ENCODE measurements at regions not wholly inside any gene's neighbourhood (a gene's known extent, or its start where the extent isn't known, plus 50 kb on each side); places are given as distances from the start of the nearest gene placed in this dataset.
"Not testable (repeated sequence)": the region's sequence is repeated elsewhere in the genome, so short reads cannot be mapped to it uniquely, and the experiment has no call there.

GRCh38 chrX:83749736-83750135 is 111.2 kb upstream of the CYLC1 start:
- DNase-seq (ENCODE audit: low spot score in 2 of 2); FAIRE-seq: not testable (repeated sequence)

- DNase-seq (ENCODE audit: low spot score in 2 of 2); FAIRE-seq: not testable (repeated sequence)
Measured at GRCh38 chrX:83750451-83750850, 110.5 kb upstream of the CYLC1 start.

DNA sequence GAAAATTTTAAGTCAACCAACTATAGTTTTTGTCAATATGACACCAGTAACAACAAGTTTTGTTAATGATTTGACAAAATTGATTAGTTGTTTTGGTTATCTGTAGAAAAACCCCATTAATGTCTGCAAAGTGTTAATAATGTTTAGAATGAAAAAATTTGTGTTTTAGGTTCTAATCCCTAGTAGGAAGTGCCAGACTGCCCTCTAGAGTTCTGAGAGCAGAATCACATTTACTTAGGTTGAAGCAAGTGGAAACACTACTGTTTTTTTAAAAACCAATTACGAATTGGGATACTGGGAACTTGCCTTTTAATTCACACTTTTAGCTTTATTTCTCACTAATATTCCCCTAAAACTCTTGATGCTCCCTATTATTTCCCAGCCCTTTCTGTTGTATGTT is 101.1 kb upstream of the CYLC1 start:
- no peak for DNase-seq (ENCODE audit: low spot score in 2 of 2)
- peak; percentile 76 for FAIRE-seq

DNA sequence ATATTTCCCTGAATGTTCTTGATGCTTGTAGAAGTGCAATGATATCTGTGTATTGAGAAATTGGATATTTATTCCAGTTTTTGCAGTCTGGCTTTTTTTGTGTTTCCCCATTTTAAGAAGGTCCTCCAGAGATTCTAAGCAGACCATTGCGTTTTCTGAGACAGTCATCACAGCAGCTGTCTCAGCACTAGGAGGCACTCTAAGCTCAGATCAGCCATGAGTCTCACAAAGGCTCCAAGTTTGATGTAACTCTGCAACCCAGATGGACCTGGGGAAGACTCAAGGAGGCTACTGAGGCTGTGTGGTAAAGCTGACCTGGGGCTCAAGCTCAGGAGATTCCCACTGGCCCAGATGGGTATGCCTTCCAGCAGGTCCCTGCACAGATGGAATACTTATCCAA is 89.3 kb upstream of the CYLC1 start:
- DNase-seq (ENCODE audit: low spot score in 2 of 2) (no peak), FAIRE-seq (no peak)
